ENCODE measurements at regions not wholly inside any gene's neighbourhood (a gene's known extent, or its start where the extent isn't known, plus 50 kb on each side); places are given as distances from the start of the nearest gene placed in this dataset.

DNA sequence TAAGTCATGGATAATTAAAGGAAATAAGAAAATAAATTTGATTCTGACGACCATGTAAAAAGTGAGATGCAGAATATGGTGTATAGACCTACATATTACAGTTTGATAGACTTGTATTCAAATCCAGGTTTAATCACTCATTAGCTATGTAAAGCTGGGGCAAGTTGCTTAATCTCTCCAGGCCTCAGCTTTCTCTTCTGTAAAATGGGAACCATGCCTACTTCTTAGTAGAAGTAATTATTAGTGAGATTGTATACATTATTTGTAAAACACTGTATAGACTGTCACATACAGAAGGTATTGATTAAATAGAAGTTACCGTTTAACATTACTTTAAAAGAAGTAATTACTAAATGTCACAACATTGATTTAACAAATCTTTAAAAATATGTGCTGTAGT is 392.2 kb downstream of the STK39 start:
- H3K4me3 ChIP-seq (ENCODE audit: control insufficient read depth in 2 of 3, extremely low read depth in 1 of 3, insufficient read depth in 2 of 3, low read depth in 1 of 3, low read length in 3 of 3), result no peak overlapping the region
- no peaks in the 10 kb centered on the region for H3K79me2 ChIP-seq (ENCODE audit: control insufficient read depth, insufficient read depth, low read length)
- H3K9me3 ChIP-seq (ENCODE audit: control insufficient read depth, low read depth, low read length), result no peaks in the 10 kb centered on the region
- no peaks in the 10 kb centered on the region for H4K20me1 ChIP-seq (ENCODE audit: control insufficient read depth, extremely low read depth, insufficient read depth, low read length)
- no peaks in the 10 kb centered on the region for H3K36me3 ChIP-seq (ENCODE audit: control insufficient read depth in 2 of 2, extremely low read depth in 1 of 2, insufficient read depth in 2 of 2, low read length in 2 of 2)
- H3K4me2 ChIP-seq (ENCODE audit: control insufficient read depth, extremely low read depth, insufficient read depth, low read depth, low read length), result no peak overlapping the region
- no peak for DNase-seq (ENCODE audit: low read depth, low spot score)
- no peak overlapping the region for H2AFZ ChIP-seq (ENCODE audit: control insufficient read depth, low read length)
- no peak for TF ChIP-seq CTCF (optimal IDR thresholded peaks at IDR 0.05 in 1 of 3, IDR thresholded peaks at IDR 0.05 in 1 of 3, conservative IDR thresholded peaks at IDR 0.05 in 1 of 3; ENCODE audit: extremely low read depth in 1 of 3, insufficient read depth in 2 of 3, low read length in 3 of 3)
- no peak for TF ChIP-seq EZH2 (IDR thresholded peaks at IDR 0.05; ENCODE audit: low read length)
- no peaks in the 10 kb centered on the region for H3K27me3 ChIP-seq (ENCODE audit: control insufficient read depth, extremely low read depth, insufficient read depth, low read length)
- no peak for FAIRE-seq
- H3K9ac ChIP-seq (ENCODE audit: control insufficient read depth, extremely low read depth, insufficient read depth, low read length), result no peak overlapping the region
- no peaks in the 10 kb centered on the region for H3K4me1 ChIP-seq (ENCODE audit: control insufficient read depth, extremely low read depth, insufficient read depth, low read length)
- no peak overlapping the region for H3K27ac ChIP-seq (ENCODE audit: control insufficient read depth, insufficient read depth, low read length)
- dilution Hi-C loops (cut with MboI; ENCODE audit: extremely low pct_ligation_motif_present, low sequenced_read_pairs), result no loop called here
- H3K9me1 ChIP-seq (ENCODE audit: control insufficient read depth, extremely low read depth, insufficient read depth, low read length), result no peaks in the 10 kb centered on the region

GRCh38 chr2:167853717-167854116 is 393.7 kb downstream of the STK39 start:
- Histone ChIP-seq H3K27me3 (ENCODE audit: control insufficient read depth, extremely low read depth, insufficient read depth, low read length) (no peaks in the 10 kb centered on the region), H3K9ac (ENCODE audit: control insufficient read depth, extremely low read depth, insufficient read depth, low read length) (no peak overlapping the region), H3K27ac (ENCODE audit: control insufficient read depth, insufficient read depth, low read length) (no peak overlapping the region), H2AFZ (ENCODE audit: control insufficient read depth, low read length) (no peak overlapping the region), H3K4me2 (ENCODE audit: control insufficient read depth, extremely low read depth, insufficient read depth, low read depth, low read length) (no peak overlapping the region), H4K20me1 (ENCODE audit: control insufficient read depth, extremely low read depth, insufficient read depth, low read length) (no peaks in the 10 kb centered on the region), H3K9me1 (ENCODE audit: control insufficient read depth, extremely low read depth, insufficient read depth, low read length) (no peaks in the 10 kb centered on the region), H3K4me1 (ENCODE audit: control insufficient read depth, extremely low read depth, insufficient read depth, low read length) (no peaks in the 10 kb centered on the region), H3K36me3 (ENCODE audit: control insufficient read depth in 2 of 2, extremely low read depth in 1 of 2, insufficient read depth in 2 of 2, low read length in 2 of 2) (no peaks in the 10 kb centered on the region), H3K79me2 (ENCODE audit: control insufficient read depth, insufficient read depth, low read length) (no peaks in the 10 kb centered on the region), H3K9me3 (ENCODE audit: control insufficient read depth, low read depth, low read length) (no peaks in the 10 kb centered on the region), H3K4me3 (ENCODE audit: control insufficient read depth in 2 of 3, extremely low read depth in 1 of 3, insufficient read depth in 2 of 3, low read depth in 1 of 3, low read length in 3 of 3) (no peak overlapping the region)
- DNase-seq (ENCODE audit: low read depth, low spot score) (no peak), FAIRE-seq (no peak)
- TF ChIP-seq CTCF (optimal IDR thresholded peaks at IDR 0.05 in 1 of 3, IDR thresholded peaks at IDR 0.05 in 1 of 3, conservative IDR thresholded peaks at IDR 0.05 in 1 of 3; ENCODE audit: extremely low read depth in 1 of 3, insufficient read depth in 2 of 3, low read length in 3 of 3) (no peak), EZH2 (IDR thresholded peaks at IDR 0.05; ENCODE audit: low read length) (no peak)
- dilution Hi-C loops (cut with MboI; ENCODE audit: extremely low pct_ligation_motif_present, low sequenced_read_pairs), result no loop called here

Data from keratinocyte (primary cell).